ENCODE measurements at regions not wholly inside any gene's neighbourhood (a gene's known extent, or its start where the extent isn't known, plus 50 kb on each side); places are given as distances from the start of the nearest gene placed in this dataset.

GRCh38 chr7:81273601-81274397 lies 354.9 kb upstream of the SEMA3C start:
- no peak overlapping the region for H3K9ac ChIP-seq (replicated peaks; ENCODE audit: extremely low read depth, insufficient read depth, low read length)
- TF ChIP-seq EZH2 (IDR thresholded peaks at IDR 0.05; ENCODE audit: borderline replicate concordance, low read depth, low read length, severe bottlenecking) (no peak), CTCF (IDR thresholded peaks at IDR 0.05; ENCODE audit: extremely low read depth in 1 of 2, insufficient read depth in 1 of 2, low read depth in 1 of 2, low read length in 2 of 2) (no peak), GATA2 (IDR thresholded peaks at IDR 0.05; ENCODE audit: insufficient read depth, insufficient read length, low read depth, low read length) (no peak), POLR2AphosphoS5 (IDR thresholded peaks at IDR 0.05; ENCODE audit: insufficient read depth, low read depth, low read length) (no peak), MAX (IDR thresholded peaks at IDR 0.05; ENCODE audit: insufficient read depth, insufficient read length) (no peak), MYC (IDR thresholded peaks at IDR 0.05; ENCODE audit: low read depth, low read length) (no peak), JUN (IDR thresholded peaks at IDR 0.05; ENCODE audit: borderline replicate concordance, insufficient read depth, insufficient read length, low read depth) (no peak)
- BruUV-seq (replicated peaks) = no TSS peak
- H2AFZ ChIP-seq (ENCODE audit: low read depth, low read length) = no peak overlapping the region
- ChIA-PET CTCF (no interaction called here), POLR2A (no interaction called here)
- no peak for DNase-seq (ENCODE audit: low read depth, low spot score)
- no peak for FAIRE-seq
- H4K20me1 ChIP-seq (replicated peaks; ENCODE audit: control insufficient read depth, extremely low read depth, insufficient read depth, low read length) = no peaks in the 10 kb centered on the region
- H3K79me2 ChIP-seq (ENCODE audit: control insufficient read depth, insufficient read depth, low read length) = no peaks in the 10 kb centered on the region
- H3K4me2 ChIP-seq (ENCODE audit: insufficient read depth, low read length) = no peak overlapping the region
- no peaks in the 10 kb centered on the region for H3K27me3 ChIP-seq (ENCODE audit: control insufficient read depth in 2 of 2, insufficient read depth in 2 of 2, low read length in 2 of 2)
- H3K4me1 ChIP-seq (ENCODE audit: control insufficient read depth, extremely low read depth, insufficient read depth, low read length) = no peaks in the 10 kb centered on the region
- H3K36me3 ChIP-seq (ENCODE audit: control insufficient read depth in 2 of 2, extremely low read depth in 1 of 2, insufficient read depth in 2 of 2, low read length in 2 of 2) = no peaks in the 10 kb centered on the region
- intact Hi-C loops (cut with micrococcal nuclease) = no loop called here
- H3K27ac ChIP-seq (ENCODE audit: insufficient read depth, low read depth, low read length) = no peak overlapping the region
- dilution Hi-C loops (cut with MboI; ENCODE audit: extremely low pct_ligation_motif_present, low sequenced_read_pairs) = no loop called here
- no peak overlapping the region for H3K4me3 ChIP-seq (replicated peaks in 1 of 3; ENCODE audit: insufficient read depth in 1 of 3, low read depth in 1 of 3, low read length in 3 of 3)
- no peaks in the 10 kb centered on the region for H3K9me1 ChIP-seq (replicated peaks; ENCODE audit: control insufficient read depth, extremely low read depth, insufficient read depth, low read length)
- no peaks in the 10 kb centered on the region for H3K9me3 ChIP-seq (replicated peaks; ENCODE audit: control insufficient read depth, insufficient read depth, low read length)
